PC-9 (cell line): ENCODE measurements at regions not wholly inside any gene's neighbourhood (a gene's known extent, or its start where the extent isn't known, plus 50 kb on each side); places are given as distances from the start of the nearest gene placed in this dataset.

Experiments
- BruUV-seq: library from RNA; stranded (reverse); fragments of 400-500 nt; replicated peaks from 2 replicates; lab custom pipeline; 2021; lab: Mats Ljungman, UMichigan
- CTCF ChIA-PET: fragments of 300-600 bp; sonication (Branson Sonifier 250); formaldehyde crosslinking; loops from one replicate; lab custom pipeline; 2022; ENCODE audit warnings: antibody characterized with exemption; lab: Charles Lee
- POLR2A ChIA-PET: fragments of 300-600 bp; sonication (Branson Sonifier 250); formaldehyde crosslinking; loops from one replicate; lab custom pipeline; 2022; ENCODE audit warnings: antibody characterized with exemption; ENCODE audit not compliant: unreplicated experiment; lab: Charles Lee
- DNase-seq, 2 experiments: peaks; one replicate each; pipeline versions ENCODE4 v3.0.0 to v3.0.0-alpha.2; 2015 to 2022; ENCODE audit warnings: mixed read lengths in 1 of 2
- H2AFZ ChIP-seq: fragments of 200-600 bp; sonication (generic); 2 replicates; pipeline ENCODE4 v1.8.1; 2017; ENCODE audit warnings: antibody characterized with exemption
- H3F3A ChIP-seq: fragments of 200-600 bp; sonication (generic); 2 replicates; pipeline ENCODE4 v1.8.1; 2017; ENCODE audit warnings: antibody characterized with exemption, mild to moderate bottlenecking, low read depth; ENCODE audit not compliant: insufficient read depth
- H3K27ac ChIP-seq: fragments of 200-600 bp; sonication (generic); 2 replicates; pipeline ENCODE4 v1.6.1; 2016; ENCODE audit warnings: mixed run types
- H3K27me3 ChIP-seq: fragments of 200-600 bp; sonication (generic); 2 replicates; pipeline ENCODE4 v1.6.1; 2016; ENCODE audit warnings: low read depth, mixed run types; ENCODE audit not compliant: insufficient read depth
- H3K36me3 ChIP-seq: fragments of 200-600 bp; sonication (generic); 2 replicates; pipeline ENCODE4 v1.6.1; 2016; ENCODE audit warnings: low read depth, mixed run types
- H3K4me1 ChIP-seq: fragments of 200-600 bp; sonication (generic); replicated peaks from 2 replicates; pipeline ENCODE4 v1.6.1; 2016; ENCODE audit warnings: mixed run types; ENCODE audit not compliant: insufficient read depth
- H3K4me2 ChIP-seq: fragments of 200-600 bp; sonication (generic); 2 replicates; pipeline ENCODE4 v1.6.1; 2017; ENCODE audit warnings: mixed run types
- H3K4me3 ChIP-seq: fragments of 200-600 bp; sonication (generic); 2 replicates; pipeline ENCODE4 v1.6.1; 2016; ENCODE audit warnings: mixed run types
- H3K79me2 ChIP-seq: fragments of 200-600 bp; sonication (generic); 2 replicates; pipeline ENCODE4 v1.6.1; 2017; ENCODE audit warnings: low read depth, mixed run types
- H3K9me2 ChIP-seq: fragments of 200-600 bp; sonication (generic); 2 replicates; pipeline ENCODE4 v1.8.1; 2017; ENCODE audit warnings: mild to moderate bottlenecking; ENCODE audit not compliant: insufficient read depth
- H3K9me3 ChIP-seq: fragments of 200-600 bp; sonication (generic); 2 replicates; pipeline ENCODE4 v1.8.1; 2016; ENCODE audit warnings: low read depth; ENCODE audit not compliant: insufficient read depth
- H4K20me1 ChIP-seq: fragments of 200-600 bp; sonication (generic); 2 replicates; pipeline ENCODE4 v1.8.1; 2017; ENCODE audit not compliant: insufficient read depth
- EZH2 ChIP-seq: fragments of 200-600 bp; sonication (generic); IDR thresholded peaks from 2 replicates; pipeline ENCODE4 v1.8.0; 2017; ENCODE audit warnings: antibody characterized with exemption, low read depth
- intact Hi-C: fragments of 100-400 bp; cut with micrococcal nuclease; formaldehyde crosslinking; loops from one replicate; pipeline ENCODE4 v1.10.0; 2022; ENCODE audit not compliant: unreplicated experiment
- TF ChIP-seq, protein P1 (sequence below): fragments of 200-600 bp; sonication (generic); conservative IDR thresholded peaks from 2 replicates; pipeline ENCODE4 v1.6.1; 2017; ENCODE audit warnings: mixed run types, antibody characterized with exemption, mild to moderate bottlenecking, moderate library complexity

DNA sequence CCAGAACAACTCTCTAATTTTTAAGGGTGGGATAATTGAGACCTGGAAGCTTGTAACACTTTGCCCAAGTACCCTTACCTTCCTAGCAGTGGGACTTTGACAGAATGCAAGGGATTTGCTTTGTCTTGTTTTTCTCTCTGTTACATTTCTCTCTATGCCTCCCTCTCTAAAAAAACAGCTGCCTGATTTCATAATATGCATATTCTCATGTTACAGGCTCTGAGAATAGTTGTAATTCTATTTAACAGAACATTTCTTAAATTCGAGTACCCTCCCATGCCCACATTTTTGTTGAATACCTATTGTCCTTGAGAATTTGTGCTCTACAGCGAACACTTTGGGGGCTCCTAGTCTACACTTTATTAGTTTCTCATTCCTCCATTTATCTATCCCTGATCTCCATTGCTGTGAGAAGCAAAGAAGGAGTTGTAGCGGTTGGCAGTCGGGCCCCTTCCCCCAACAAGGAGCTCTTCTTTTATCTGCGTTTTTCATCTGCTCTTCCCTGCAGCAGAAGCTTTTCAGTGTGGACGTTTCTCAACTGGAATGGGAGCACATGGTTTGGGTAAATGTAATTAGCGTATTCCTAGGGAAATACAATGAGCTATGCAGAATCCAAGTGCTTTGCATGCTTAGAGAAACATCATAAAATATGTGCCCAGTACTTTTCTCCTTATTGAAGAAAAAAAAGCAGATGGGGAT is 117.7 kb upstream of the CCDC90B start:
- no peaks in the 10 kb centered on the region for H3F3A ChIP-seq
- POLR2A ChIA-PET: no interaction called here
- no peaks in the 10 kb centered on the region for H4K20me1 ChIP-seq
- H2AFZ ChIP-seq: no peak overlapping the region
- no peak overlapping the region for H3K4me2 ChIP-seq
- intact Hi-C loops: no loop called here
- no peaks in the 10 kb centered on the region for H3K9me2 ChIP-seq
- CTCF ChIA-PET: no interaction called here
- no TSS peak for BruUV-seq
- TF ChIP-seq EZH2: no peak
- TF ChIP-seq, protein P1, sequence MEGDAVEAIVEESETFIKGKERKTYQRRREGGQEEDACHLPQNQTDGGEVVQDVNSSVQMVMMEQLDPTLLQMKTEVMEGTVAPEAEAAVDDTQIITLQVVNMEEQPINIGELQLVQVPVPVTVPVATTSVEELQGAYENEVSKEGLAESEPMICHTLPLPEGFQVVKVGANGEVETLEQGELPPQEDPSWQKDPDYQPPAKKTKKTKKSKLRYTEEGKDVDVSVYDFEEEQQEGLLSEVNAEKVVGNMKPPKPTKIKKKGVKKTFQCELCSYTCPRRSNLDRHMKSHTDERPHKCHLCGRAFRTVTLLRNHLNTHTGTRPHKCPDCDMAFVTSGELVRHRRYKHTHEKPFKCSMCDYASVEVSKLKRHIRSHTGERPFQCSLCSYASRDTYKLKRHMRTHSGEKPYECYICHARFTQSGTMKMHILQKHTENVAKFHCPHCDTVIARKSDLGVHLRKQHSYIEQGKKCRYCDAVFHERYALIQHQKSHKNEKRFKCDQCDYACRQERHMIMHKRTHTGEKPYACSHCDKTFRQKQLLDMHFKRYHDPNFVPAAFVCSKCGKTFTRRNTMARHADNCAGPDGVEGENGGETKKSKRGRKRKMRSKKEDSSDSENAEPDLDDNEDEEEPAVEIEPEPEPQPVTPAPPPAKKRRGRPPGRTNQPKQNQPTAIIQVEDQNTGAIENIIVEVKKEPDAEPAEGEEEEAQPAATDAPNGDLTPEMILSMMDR: no peak
- no peaks in the 10 kb centered on the region for H3K79me2 ChIP-seq
- no peaks in the 10 kb centered on the region for H3K27me3 ChIP-seq
- no peak overlapping the region for H3K27ac ChIP-seq
- H3K4me1 ChIP-seq: no peaks in the 10 kb centered on the region
- H3K36me3 ChIP-seq: no peaks in the 10 kb centered on the region
- no peak for DNase-seq
- peaks cover 5% of the 10 kb centered on the region; the same call in 1 of the 2 replicates for H3K9me3 ChIP-seq
- H3K4me3 ChIP-seq: no peak overlapping the region

DNA sequence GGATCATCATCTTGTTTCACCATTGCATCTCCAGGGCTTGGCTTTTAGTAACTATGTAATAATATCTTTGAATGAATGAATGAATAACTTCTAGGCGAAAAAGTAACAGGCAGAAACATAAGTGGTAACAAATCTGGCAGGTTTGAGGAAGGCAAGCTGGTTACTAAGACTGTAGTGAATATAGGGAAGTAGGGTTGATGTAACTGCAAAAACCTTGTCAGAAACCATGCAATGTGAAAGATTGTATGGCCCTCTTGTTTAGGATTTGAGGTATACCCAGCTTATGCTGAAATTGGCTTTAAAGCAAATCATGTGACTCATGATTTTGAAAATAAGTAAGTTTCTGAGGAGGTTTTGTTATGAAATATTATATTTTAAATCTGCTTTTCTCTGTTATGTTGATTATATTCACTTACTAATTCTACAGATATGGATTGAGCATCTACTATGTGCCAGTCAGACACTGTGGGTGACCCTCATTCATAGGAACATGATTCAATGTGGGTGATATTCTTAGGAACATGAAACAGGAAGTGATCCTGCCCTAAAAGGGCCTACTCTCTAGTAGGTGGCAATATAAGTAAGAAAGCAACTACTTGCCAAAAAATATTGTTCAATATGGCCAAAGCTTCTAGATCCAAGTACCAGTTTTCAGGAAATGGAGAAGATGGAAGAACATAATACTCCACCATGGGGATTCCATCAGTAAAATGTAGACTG is 115.5 kb upstream of the CCDC90B start:
- no TSS peak for BruUV-seq
- Histone ChIP-seq H3K4me3 (no peak overlapping the region), H3K27me3 (no peaks in the 10 kb centered on the region), H3K27ac (no peak overlapping the region), H3K9me2 (no peaks in the 10 kb centered on the region), H3K79me2 (no peaks in the 10 kb centered on the region), H3K4me1 (no peaks in the 10 kb centered on the region), H3K9me3 (peaks cover 5% of the 10 kb centered on the region; the same call in 1 of the 2 replicates), H3K4me2 (no peak overlapping the region), H4K20me1 (no peaks in the 10 kb centered on the region), H2AFZ (no peak overlapping the region), H3K36me3 (no peaks in the 10 kb centered on the region), H3F3A (no peaks in the 10 kb centered on the region)
- TF ChIP-seq EZH2: no peak
- DNase-seq: no peak
- ChIA-PET POLR2A (no interaction called here), CTCF (no interaction called here)
- intact Hi-C loops: no loop called here

DNA sequence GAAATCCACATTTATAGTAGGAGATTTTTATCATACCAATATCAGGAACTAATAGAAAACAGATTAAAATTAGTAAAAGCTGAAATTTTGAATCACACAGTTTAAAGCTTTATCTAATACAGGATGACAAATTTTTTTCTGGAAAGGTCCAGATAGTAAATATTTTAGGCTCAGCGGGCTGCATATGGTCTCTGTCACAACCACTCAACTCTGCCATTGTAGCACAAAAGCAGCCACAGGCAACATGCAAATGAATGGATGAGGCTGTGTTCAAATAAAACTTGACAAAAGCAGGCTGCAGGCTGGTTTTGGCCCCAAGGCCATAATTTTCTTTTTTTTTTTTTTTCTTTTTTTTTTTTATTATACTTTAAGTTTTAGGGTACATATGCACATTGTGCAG is 108.2 kb upstream of the CCDC90B start:
- POLR2A ChIA-PET: no interaction called here
- no peaks in the 10 kb centered on the region for H4K20me1 ChIP-seq
- DNase-seq: no peak
- H3K4me2 ChIP-seq: no peak overlapping the region
- no peak overlapping the region for H2AFZ ChIP-seq
- no peaks in the 10 kb centered on the region for H3K4me1 ChIP-seq
- no TSS peak for BruUV-seq
- no peaks in the 10 kb centered on the region for H3F3A ChIP-seq
- H3K4me3 ChIP-seq: no peak overlapping the region
- TF ChIP-seq EZH2: no peak
- TF ChIP-seq, protein P1: no peak
- CTCF ChIA-PET: no interaction called here
- no peaks in the 10 kb centered on the region for H3K79me2 ChIP-seq
- no peaks in the 10 kb centered on the region for H3K27me3 ChIP-seq
- H3K36me3 ChIP-seq: no peaks in the 10 kb centered on the region
- H3K9me2 ChIP-seq: no peaks in the 10 kb centered on the region
- intact Hi-C loops: no loop called here
- no peak overlapping the region for H3K27ac ChIP-seq
- no peaks in the 10 kb centered on the region for H3K9me3 ChIP-seq
